Tibial artery (tissue), 4 donors: ENCODE measurements at regions not wholly inside any gene's neighbourhood (a gene's known extent, or its start where the extent isn't known, plus 50 kb on each side); places are given as distances from the start of the nearest gene placed in this dataset.

Experiments
- DNase-seq, 2 donors: peaks; one replicate each; pipeline ENCODE4 v3.0.0-alpha.2; 2019
- H3K27ac ChIP-seq, 2 donors: fragments of 200-600 bp; sonication (generic) in 1 of 2; 1 replicate in 1 of 2; 2 replicates in 1 of 2; pipeline ENCODE4 v1.5.1; 2018 to 2019; ENCODE audit warnings: mild to moderate bottlenecking in 1 of 2
- H3K27me3 ChIP-seq, 2 donors: fragments of 200-600 bp; sonication (generic) in 1 of 2; one replicate each; pipeline versions ENCODE4 v1.5.1 to v1.6.0; 2016 to 2019
- H3K36me3 ChIP-seq, 3 donors: fragments of 200-600 bp; sonication (generic) in 2 of 3; one replicate each; pipeline ENCODE4 v1.5.1; 2016 to 2019; ENCODE audit warnings: mild to moderate bottlenecking in 2 of 3
- H3K4me1 ChIP-seq, 4 donors: fragments of 200-600 bp; sonication (generic) in 2 of 4; 1 replicate in 3 of 4; 2 replicates in 1 of 4; pipeline ENCODE4 v1.5.1; 2016 to 2019
- H3K4me3 ChIP-seq, 2 donors: fragments of 200-600 bp; sonication (generic) in 1 of 2; 1 replicate in 1 of 2; 2 replicates in 1 of 2; pipeline ENCODE4 v1.5.1; 2018 to 2019; ENCODE audit warnings: mild to moderate bottlenecking in 2 of 2
- H3K9me3 ChIP-seq, 3 donors: fragments of 200-600 bp; sonication (generic) in 1 of 3; one replicate each; pipeline ENCODE4 v1.5.1; 2016 to 2019
- CTCF ChIP-seq, 2 experiments: fragments of 200-600 bp in 1 of 2; fragments of 450-650 bp in 1 of 2; IDR thresholded peaks; one replicate each; pipeline ENCODE4 v1.5.1; 2017 to 2019; ENCODE audit warnings: antibody characterized with exemption in 2 of 2, mild to moderate bottlenecking in 1 of 2, moderate library complexity in 1 of 2
- intact Hi-C: fragments of 100-400 bp; cut with DNase I; formaldehyde crosslinking; loops from one replicate; pipeline ENCODE4 v1.15.0; 2023; ENCODE audit warnings: low total_unique reads

GRCh38 chr14:96698960-96699539 is 98.1 kb upstream of the VRK1 start:
- Histone ChIP-seq H3K27me3 (peaks cover 0 to 13% of the 10 kb centered on the region in 2 donors), H3K27ac (no peak overlapping the region), H3K4me3 (no peak overlapping the region), H3K9me3 (peaks cover 0 to 7% (median 0%) of the 10 kb centered on the region in 3 donors), H3K4me1 (no peaks in the 10 kb centered on the region), H3K36me3 (no peaks in the 10 kb centered on the region)
- no peak for TF ChIP-seq CTCF (IDR thresholded peaks at IDR 0.05)
- intact Hi-C loops: no loop called here
- DNase-seq: no peak

GRCh38 chr14:96699666-96700065 is 97.5 kb upstream of the VRK1 start:
- no peak overlapping the region for H3K4me3 ChIP-seq
- peaks cover 0 to 7% (median 0%) of the 10 kb centered on the region in 3 donors for H3K9me3 ChIP-seq
- H3K27me3 ChIP-seq: peaks cover 0 to 14% of the 10 kb centered on the region in 2 donors
- H3K27ac ChIP-seq: no peak overlapping the region
- TF ChIP-seq CTCF (IDR thresholded peaks at IDR 0.05): no peak
- DNase-seq: no peak
- intact Hi-C loops: no loop called here
- no peaks in the 10 kb centered on the region for H3K36me3 ChIP-seq
- no peaks in the 10 kb centered on the region for H3K4me1 ChIP-seq

GRCh38 chr14:96702831-96703230 is 94.4 kb upstream of the VRK1 start:
- Histone ChIP-seq H3K27ac (no peak overlapping the region), H3K36me3 (no peaks in the 10 kb centered on the region), H3K4me1 (no peaks in the 10 kb centered on the region), H3K27me3 (peaks cover 0 to 13% of the 10 kb centered on the region in 2 donors), H3K9me3 (peaks cover 0 to 7% (median 0%) of the 10 kb centered on the region in 3 donors), H3K4me3 (no peak overlapping the region)
- intact Hi-C loops: no loop called here
- DNase-seq: no peak
- TF ChIP-seq CTCF (IDR thresholded peaks at IDR 0.05): no peak

DNA sequence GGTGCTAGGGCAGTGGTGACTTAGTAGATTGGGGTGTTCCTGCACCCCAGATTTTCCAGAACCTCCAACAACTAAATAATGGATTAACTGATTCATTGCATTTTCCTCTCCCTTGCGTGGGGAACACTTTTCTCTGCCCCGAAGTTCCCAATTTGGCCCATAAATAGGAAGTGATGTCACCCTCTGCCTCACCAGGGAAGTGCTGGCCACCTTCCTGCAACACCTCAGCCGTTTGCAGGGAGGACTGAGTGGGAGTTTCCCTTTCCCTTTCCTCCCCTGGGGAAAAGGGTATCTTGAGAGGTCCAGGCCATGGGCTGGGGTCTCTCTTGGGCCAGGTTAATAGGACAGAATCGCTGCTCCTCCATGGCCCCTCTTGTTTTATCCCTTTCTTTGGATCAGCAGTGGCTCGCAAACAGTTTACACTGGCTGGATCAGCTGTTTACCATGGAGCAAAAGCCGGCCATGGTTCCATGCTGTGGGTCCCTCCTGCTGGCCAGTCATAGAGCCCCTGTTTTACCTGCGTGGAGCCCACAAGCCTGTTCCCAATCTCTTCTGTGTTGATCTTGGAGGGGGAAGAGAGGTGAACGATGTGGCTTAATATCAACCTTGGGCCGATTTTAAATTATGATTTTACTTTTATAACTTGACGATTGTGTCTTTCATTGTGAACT is 91.6 kb upstream of the VRK1 start:
- Histone ChIP-seq H3K4me1 (no peaks in the 10 kb centered on the region), H3K9me3 (no peaks in the 10 kb centered on the region), H3K36me3 (no peaks in the 10 kb centered on the region), H3K27me3 (peaks cover 0 to 15% of the 10 kb centered on the region in 2 donors), H3K4me3 (no peak overlapping the region), H3K27ac (no peak overlapping the region)
- TF ChIP-seq CTCF (IDR thresholded peaks at IDR 0.05): no peak
- DNase-seq: no peak
- intact Hi-C loops: no loop called here

DNA sequence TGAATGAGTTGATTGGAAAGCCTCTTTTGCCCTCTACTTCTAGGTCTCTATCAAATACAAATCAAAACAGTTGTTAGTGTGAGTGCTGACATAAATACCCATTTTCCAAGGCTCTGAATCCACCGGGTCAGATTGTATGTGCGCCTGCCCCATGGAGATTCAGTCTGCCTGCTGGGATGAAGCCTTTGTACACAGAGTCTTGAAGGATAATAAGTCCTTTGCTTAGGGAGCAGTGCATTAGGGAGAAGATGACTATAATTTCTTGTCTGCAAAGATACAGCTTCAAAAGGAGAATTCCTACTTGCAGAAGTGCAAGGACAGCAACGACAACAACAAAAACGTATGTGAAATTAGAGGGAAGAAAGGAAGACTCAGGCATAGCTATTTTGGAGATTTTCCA is 90.3 kb upstream of the VRK1 start:
- Histone ChIP-seq H3K36me3 (no peaks in the 10 kb centered on the region), H3K4me3 (no peak overlapping the region), H3K27me3 (peaks cover 0 to 24% of the 10 kb centered on the region in 2 donors), H3K4me1 (no peaks in the 10 kb centered on the region), H3K27ac (no peak overlapping the region), H3K9me3 (no peaks in the 10 kb centered on the region)
- TF ChIP-seq CTCF (IDR thresholded peaks at IDR 0.05): no peak
- intact Hi-C loops: no loop called here
- DNase-seq: no peak
